ENCODE measurements at regions not wholly inside any gene's neighbourhood (a gene's known extent, or its start where the extent isn't known, plus 50 kb on each side); places are given as distances from the start of the nearest gene placed in this dataset.
A peak's percentile ranks its signal among the peaks of the same experiment; 100 is the strongest.
"Not testable (repeated sequence)": the region's sequence is repeated elsewhere in the genome, so short reads cannot be mapped to it uniquely, and the experiment has no call there.

- no peak for DNase-seq
Measured at GRCh38 chr11:122604621-122605020, 50.9 kb upstream of the UBASH3B start.

DNA sequence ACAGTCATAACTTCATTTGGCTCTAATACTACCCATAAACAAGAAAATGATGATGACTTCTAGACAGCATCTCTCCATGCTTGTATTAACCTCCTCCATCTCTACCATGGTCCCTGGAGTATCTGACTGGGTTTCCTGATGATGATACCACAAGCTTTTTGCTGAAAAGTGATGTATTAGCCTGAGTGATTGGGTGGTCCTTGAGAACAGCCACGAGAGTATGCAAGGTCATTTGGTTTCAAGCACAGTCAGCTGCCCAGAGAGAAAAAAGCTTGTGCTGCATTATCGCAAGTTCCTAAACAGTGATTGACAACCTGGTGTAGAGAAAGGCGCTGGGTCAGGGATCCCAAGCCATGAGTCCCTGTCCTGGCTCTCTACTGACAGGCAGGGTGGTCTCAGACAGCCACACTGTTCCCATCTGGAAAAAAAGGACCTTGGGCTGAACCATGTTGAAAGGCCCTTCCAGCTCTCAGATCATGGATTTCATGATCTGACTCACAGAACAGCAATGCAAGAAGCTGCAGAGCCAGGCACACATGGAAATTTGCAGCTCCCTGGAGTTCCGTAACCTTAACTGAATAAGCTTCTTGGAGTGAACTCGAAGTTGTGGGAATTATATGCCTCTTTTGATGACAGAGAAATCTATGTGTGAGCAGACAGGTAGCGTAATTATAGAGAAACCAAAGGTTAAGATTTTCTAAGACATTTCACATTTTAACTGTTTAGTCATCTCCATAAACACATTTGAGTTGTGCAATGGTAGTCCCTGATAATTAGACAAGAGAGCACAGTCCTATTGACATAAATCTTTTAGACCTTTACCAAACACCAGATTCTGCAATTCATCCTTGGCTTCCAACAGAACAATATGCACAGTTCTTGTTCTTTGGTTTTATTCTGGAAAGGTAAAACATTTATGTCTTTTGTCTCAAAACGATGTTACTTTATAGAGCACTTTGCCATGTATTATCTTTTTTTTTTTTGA lies 54.1 kb upstream of the UBASH3B start:
- DNase-seq: no peak

DNA sequence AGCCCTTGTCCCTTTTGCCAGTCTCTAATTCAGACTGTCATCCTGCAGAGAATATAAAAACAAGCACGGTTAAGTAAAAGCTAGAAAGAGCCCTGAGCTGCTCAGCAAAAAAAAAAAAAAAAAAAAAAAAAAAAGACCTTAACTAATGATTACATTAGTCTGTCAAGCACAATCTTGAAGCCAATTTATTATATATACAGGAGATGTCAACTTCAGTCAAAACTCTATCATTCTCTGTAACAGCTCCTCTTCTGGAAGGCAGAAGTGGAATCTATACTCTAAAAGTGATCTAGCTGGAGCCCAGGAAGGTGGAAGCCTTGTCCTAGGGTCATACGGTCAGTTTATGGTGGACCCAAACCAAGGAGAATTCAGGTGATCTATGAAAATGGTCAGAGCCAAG lies 55.2 kb upstream of the UBASH3B start:
- no peak for DNase-seq

DNA sequence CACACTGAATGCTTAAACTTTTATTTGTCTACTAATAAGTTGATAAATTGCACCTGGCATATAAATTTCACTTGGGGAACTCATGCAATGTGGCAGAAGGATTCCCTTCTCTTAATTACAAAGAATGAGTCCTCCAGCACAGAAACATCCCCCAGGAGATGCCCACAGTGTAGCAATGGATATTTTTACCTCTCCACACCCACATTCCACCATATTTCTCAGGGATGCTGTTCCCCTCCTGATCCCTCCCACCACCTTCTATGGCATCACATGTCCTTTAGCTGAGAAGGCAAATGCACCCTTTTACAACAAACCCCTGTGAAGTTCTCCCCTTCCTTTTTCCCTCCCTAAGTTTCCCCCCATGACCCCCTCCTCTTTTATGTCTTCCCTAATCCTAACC lies 56.1 kb upstream of the UBASH3B start:
- no peak for DNase-seq

GRCh38 chr11:122598971-122599370 lies 56.6 kb upstream of the UBASH3B start:
- DNase-seq: no peak

DNA sequence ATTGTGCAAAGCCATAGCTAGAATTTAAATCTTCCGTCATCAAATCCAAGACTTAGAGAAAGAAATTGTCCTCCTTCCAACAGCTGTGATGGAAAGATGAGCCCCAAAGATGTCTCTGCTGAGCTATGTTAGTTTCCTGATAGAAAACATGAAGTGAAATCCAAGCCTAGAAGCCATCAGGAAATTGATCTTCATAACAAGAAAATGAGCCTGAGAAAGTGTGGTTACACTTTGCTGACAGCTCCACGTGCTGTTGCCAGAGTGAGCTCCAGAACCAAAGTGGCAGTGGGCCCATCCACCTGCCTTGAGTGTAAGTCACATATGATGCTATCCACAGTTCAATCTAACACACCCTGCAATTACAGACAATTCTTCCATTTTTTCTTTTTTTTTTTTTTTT lies 58.0 kb upstream of the UBASH3B start:
- no peak for DNase-seq

DNA sequence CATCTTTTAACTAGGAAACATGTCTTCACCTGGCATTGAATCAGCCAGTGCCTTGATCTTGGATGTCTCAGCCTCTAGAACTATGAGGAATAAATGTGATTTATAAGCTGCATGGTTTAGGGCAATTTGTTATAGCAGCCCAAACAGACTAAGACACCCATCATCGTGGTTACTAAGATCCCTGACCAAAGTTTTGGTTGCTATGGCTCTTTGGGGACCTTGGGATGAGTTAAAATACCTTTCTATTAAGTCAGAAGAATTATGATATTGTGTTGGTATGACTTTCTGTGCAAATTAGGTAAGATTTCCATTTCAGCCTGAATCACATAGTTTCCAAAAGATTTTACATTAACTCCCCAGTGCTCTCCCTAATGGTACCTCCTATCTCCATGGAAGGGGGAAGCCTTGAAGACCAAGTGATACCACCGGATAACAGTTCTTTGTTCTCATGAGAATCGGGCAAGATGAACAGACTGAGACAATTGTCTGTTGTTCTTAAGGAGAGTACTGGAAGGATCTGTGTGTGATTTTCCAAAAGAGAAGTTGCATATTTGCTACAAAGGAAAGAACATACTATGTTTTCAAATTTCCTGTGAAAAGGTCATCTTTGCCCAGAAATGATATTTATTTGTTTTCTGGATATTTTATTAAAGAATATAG lies 60.4 kb upstream of the UBASH3B start:
- no peak for DNase-seq

DNA sequence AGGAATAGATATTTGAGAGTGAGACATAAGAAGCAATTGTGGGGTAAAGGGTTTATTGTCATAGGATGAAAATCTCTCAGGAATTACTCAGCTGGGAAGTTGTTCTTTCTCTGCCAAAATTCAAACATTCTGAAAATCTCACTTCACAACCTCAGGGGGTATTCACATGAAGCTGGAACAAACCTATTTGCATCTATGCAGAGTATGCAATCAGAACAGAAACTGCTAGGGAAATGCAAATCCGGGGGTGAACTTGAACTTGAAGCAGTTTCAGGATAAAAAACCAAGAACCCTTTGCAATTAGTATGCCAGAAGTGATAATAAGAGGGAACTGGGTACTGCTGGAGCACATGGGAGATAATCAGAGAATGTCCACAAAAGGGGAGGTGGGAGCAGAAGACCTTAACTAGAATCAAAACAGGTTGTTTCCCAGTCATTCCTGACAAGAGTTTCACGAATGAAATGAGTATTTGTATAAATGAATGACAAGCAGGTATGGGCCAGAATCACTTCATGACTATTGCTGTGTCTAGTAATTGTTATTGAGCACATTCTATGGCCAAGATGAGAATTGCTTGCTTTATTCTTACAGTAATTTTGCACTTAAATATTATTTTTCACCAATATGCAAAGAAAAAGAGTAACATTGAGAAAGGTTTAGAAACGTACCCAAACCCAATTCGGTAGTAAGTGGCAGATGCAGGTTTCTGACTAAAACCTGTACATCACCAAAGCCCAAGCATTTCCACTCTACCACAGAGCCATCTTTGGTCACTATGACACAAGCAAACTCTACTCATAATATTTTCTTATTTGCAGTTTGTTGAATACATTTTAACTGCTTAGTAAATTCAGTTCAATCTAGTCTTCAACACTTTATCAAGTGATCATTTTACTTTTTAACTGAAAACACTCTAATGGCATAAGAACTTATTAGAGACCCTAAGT lies 61.8 kb upstream of the UBASH3B start:
- no peak for DNase-seq

- no peak for DNase-seq
Measured at GRCh38 chr11:122592641-122593040, 62.9 kb upstream of the UBASH3B start.

DNA sequence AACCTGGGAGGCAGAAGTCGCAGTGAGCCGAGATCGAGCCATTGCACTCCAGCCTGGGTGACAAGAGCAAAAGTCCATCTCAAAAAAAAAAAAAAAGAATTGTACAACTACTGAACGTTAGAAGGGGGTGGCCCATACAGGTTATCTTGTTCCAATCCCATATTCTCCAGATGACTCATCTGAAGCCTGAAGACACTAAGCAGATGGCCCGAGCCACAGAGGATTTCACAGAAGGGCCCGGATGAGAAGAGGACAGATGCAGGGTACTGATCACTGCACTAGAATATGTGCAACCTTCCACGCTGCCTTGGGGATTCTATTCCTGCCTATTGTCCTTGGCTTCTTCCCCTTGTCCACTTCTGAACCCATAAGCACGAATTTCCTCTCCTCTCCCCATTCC lies 70.9 kb upstream of the UBASH3B start:
- DNase-seq: no peak

DNA sequence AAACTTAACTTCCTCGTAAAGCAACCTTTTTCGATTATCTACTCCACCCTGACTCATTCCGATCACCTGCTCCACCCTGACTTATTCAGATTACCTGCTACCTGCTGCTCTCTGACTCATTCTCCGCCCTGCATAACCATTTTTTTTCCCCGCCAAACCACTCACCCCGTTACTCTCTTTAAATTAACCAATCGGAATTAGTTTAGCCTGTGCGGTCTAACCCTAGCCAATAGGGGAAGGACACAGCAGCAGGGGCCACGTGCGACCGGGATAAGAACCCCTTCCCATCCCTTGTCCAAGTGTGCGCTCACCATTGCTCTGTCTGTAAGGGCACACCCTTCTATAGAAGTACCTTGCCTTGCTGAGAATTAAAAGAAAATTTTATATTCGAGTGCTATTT lies 75.5 kb upstream of the UBASH3B start:
- DNase-seq: not testable (repeated sequence)

GRCh38 chr11:122578171-122578825 lies 77.2 kb upstream of the UBASH3B start:
- no peak for DNase-seq

DNA sequence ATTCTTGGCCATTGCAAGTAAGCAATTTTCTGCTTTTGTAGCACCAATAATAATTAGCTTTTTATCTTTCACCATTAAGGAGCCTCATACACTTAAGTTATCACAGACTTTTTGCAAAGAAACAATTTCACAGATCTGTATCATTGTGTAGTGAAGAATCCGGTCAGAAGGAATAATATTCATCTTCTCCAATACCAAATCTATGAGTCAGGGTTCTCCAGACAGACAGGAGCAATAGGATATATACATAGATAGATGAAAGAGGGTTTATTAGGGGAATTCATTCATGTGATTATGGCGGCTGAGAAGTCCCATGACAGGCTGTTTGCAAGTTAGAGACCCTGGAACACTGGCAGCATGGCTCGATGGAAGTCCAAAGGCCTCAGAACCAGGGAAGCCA lies 82.9 kb upstream of the UBASH3B start:
- DNase-seq: no peak

DNA sequence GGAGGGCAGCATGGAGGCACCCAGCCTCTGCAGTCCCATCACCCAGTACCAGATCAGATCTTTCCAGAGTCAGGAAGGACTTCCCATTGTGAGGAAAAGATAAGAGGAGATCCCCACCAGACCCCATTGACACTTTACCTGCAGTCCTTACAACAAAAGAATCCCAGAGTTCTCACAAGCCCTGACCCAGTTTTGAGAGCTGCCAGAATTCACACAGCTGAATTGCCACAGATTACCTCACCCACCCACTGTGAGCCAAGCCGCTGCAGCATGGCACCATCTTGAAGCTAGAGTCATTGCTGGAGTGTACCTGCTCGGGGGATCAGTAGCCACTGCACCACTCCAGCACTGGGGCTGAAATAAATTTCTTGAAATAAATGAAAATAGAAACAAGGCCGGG lies 91.8 kb upstream of the UBASH3B start:
- no peak for DNase-seq

DNA sequence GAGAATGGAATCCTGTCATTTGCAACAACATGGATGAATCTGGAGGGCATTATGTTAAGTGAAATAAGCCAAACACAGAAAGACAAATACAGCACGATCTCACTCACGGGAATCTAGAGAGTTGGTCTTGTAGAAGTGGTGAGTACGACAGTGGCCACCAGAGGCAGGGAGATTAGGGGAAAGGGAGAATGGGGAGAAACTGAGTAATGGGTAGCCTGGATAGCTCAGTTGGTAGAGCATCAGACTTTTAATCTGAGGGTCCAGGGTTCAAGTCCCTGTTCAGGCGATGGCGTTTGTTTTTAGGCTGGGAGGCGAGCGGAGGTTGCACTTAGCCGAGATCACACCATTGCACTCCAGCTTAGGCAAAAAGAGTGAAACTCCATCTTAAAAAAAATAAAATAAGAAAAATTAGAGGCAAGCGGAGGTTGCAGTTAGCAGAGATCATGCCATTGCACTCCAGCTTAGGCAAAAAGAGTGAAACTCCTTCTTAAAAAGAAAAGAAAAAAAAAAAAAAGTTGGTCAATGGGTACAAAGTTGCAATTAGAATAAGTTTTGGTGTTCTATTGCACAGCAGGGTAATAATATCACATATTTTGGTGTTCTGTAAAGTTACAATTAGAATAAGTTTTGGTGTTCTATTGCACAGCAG lies 95.7 kb upstream of the UBASH3B start:
- no peak for DNase-seq

GRCh38 chr11:122559218-122559617 lies 96.3 kb upstream of the UBASH3B start:
- not testable (repeated sequence) for DNase-seq

DNA sequence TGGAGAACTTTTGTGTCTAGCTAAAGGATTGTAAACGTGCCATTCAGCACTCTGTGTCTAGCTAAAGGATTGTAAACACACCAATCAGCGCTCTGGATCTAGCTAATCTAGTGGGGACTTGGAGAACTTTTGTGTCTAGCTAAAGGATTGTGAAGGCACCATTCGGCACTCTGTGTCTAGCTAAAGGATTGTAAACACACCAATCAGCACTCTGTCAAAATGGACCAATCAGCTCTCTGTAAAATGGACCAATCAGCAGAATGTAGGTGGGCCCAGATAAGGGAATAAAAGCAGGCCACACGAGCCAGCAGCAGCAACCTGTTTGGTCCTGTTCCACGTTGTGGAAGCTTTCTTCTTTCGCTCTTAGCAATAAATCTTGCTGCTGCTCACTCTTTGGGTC lies 98.4 kb upstream of the UBASH3B start:
- DNase-seq: not testable (repeated sequence)

DNA sequence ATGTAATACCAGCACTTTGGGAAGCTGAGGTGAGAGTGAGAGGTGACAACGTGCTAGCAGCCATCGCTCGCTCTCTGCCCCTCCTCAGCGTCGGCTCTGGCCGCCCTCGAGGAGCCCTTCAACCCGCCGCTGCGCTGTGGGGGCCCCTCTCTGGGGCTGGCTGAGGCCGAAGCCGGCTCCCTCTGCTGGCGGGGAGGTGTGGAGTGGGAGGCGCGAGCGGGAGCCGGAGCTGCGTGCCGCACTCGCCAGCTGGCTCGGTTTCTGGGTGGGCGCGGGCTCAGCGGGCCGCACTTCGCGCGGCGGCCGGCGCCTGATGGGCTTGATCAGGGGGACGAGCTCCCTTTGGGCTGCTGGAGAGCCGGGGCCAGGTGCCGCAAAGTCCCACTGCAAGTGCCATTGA lies 98.9 kb upstream of the UBASH3B start:
- DNase-seq: peak; percentile 68

GRCh38 chr11:122538060-122538459 lies 117.5 kb upstream of the UBASH3B start:
- DNase-seq: no peak

DNA sequence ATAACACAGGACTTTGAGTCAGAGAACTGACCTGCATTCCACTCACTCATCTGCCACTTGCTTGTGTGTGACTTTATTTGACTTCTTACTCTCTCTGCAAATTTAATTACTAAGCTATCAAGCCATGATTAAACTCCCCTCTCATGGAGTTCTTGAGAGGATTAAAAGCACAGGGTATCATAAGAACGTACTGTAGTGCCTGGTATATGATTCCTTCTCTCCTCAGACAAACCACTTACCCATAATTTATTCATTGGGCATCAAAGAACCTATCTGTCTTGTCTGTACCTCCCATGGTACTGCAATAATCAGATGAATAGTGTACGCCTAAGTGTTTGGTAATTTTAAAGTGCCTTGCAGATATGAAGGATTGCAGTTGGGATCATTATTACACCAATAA lies 130.6 kb upstream of the UBASH3B start:
- DNase-seq: no peak

GRCh38 chr11:122523846-122524805 lies 131.4 kb upstream of the UBASH3B start:
- no peak for DNase-seq
